PC-9 (cell line): ENCODE measurements at regions not wholly inside any gene's neighbourhood (a gene's known extent, or its start where the extent isn't known, plus 50 kb on each side); places are given as distances from the start of the nearest gene placed in this dataset.

Source experiments
- EZH2 ChIP-seq: fragments of 200-600 bp; sonication (generic); IDR thresholded peaks from 2 replicates; pipeline ENCODE4 v1.8.0; 2017; ENCODE audit warnings: antibody characterized with exemption, low read depth
- TF ChIP-seq, protein P1 (sequence below): fragments of 200-600 bp; sonication (generic); conservative IDR thresholded peaks from 2 replicates; pipeline ENCODE4 v1.6.1; 2017; ENCODE audit warnings: mixed run types, antibody characterized with exemption, mild to moderate bottlenecking, moderate library complexity

DNA sequence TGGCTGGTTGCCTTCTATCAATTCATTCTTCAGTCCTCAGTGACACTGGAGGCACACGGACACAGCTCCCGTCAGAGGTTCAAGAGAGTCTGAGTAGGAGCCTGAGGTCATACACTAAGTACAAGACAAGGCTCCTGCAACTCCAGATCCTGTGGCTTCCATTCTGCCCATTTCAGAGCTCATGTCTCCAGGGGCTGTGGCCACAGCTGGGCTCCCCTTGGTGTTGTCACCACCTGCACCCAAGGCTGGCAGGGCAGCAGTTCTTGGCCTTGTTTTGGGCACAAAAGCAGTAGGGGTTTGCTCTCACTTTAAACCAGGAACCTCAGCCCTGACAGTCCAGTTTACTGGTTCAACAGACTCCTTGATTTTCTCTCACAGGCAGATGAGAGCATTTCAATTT lies 189.6 kb downstream of the ICE1 start:
- TF ChIP-seq, protein P1, sequence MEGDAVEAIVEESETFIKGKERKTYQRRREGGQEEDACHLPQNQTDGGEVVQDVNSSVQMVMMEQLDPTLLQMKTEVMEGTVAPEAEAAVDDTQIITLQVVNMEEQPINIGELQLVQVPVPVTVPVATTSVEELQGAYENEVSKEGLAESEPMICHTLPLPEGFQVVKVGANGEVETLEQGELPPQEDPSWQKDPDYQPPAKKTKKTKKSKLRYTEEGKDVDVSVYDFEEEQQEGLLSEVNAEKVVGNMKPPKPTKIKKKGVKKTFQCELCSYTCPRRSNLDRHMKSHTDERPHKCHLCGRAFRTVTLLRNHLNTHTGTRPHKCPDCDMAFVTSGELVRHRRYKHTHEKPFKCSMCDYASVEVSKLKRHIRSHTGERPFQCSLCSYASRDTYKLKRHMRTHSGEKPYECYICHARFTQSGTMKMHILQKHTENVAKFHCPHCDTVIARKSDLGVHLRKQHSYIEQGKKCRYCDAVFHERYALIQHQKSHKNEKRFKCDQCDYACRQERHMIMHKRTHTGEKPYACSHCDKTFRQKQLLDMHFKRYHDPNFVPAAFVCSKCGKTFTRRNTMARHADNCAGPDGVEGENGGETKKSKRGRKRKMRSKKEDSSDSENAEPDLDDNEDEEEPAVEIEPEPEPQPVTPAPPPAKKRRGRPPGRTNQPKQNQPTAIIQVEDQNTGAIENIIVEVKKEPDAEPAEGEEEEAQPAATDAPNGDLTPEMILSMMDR: no peak
- TF ChIP-seq EZH2: no peak
